GM18508 (cell line): ENCODE measurements at regions not wholly inside any gene's neighbourhood (a gene's known extent, or its start where the extent isn't known, plus 50 kb on each side); places are given as distances from the start of the nearest gene placed in this dataset.
A peak's percentile ranks its signal among the peaks of the same experiment; 100 is the strongest.

Source experiments
- ATAC-seq: cut with Tn5 transposase; IDR thresholded peaks from one replicate; pipeline ENCODE4 v1.9.1; 2021; ENCODE audit warnings: moderate number of reproducible peaks; ENCODE audit not compliant: insufficient read depth, unreplicated experiment

DNA sequence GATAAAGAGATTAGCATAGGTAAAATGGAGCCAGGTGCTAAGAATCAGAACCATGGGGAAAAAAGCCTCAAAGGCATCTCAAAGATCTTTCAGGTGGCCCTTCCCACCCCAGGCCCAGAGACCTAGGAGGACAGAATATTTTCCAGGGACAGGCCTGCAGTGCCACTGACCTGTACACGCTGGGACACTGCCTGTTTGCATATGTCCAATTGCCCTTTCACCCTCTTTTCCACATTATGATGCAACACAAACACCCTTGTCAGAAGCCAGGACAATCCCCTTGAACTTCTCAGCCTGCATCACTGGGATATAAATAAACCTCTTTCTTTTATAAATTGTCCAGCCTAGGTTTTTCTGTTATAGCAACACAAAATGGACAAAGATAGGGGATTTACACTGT lies 419.1 kb downstream of the TRIB2 start:
- ATAC-seq, result no peak

- ATAC-seq, result no peak
These were observed 420.9 kb downstream of the TRIB2 start for GRCh38 chr2:13137679-13138078.

DNA sequence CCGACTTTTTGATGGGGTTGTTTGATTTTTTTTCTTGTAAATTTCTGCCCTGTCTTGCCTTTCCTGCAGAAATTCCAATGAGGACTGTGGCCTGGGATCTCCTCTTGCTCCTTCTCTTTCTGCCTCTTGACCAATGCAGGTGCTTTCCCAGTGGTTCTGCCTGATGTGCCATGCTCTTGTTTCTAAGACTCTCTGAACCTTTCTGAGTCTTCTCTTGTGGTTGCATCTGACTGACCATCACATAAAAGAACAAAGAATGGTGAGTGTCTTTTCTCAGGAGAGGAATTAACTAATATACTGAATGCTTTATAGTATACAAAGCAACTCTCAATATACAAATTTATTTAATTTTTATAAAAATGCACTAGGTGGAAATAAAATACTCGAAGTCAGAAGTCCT lies 424.6 kb downstream of the TRIB2 start:
- no peak for ATAC-seq

DNA sequence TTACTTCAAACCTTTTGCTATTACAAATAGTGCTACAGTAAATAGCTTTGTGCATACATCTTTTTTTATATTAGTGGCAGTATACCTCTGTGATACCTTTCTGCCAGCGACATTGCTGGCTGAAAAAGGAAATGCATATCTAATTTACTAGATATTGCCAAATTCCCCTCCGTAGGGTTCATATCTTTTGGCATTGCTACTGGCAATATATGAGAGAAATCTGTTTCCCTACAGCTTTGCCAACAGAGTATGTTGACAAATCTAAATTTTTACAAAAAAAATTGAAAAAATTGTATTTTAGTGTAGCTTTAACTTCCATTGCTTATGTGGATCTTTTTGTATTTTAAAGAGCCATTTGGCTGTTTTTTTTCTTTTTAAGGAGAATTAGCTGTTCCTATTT lies 426.7 kb downstream of the TRIB2 start:
- no peak for ATAC-seq

- no peak for ATAC-seq
These were observed 440.2 kb downstream of the TRIB2 start for GRCh38 chr2:13156916-13157315.

DNA sequence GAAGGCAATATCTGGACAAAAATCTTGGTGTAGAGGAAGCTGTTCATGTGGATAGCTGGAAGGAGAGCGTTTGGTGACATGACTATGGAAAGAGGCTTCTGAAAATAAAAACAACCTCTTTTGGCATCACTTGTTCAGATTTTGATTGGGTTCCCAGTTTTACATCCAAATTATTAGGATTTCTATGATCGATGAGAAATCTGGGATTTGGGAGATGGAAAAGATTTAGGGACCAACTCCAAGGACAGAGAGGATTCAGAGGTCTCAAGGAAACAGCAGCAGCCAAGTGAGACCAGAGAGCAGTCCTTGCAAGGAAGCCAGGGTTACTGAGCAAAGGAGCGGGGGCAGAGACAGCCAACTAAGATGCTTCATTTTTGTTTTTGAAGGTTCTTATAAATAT lies 441.7 kb downstream of the TRIB2 start:
- no peak for ATAC-seq

- ATAC-seq, result no peak
These were observed 464.0 kb downstream of the TRIB2 start for GRCh38 chr2:13180729-13181128.

DNA sequence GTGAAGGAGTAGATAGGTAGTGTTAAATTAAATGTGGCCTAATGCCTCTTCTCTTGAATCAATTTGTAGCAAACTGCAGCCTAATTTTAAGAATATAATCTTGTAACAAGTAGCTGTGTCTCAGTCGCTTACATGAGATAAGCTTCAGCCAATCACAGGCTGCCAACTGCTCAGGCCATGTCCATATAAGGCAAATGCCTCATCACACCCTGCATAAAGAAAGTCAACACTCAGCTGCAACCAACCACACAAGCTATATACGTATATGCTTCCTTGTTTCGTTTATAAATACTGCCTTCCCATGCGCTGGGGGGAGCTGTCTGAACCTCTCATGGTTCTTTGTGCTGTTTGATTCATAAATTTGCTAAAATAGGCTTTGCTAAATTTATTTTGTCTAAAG lies 476.3 kb downstream of the TRIB2 start:
- peak; percentile 95 for ATAC-seq

DNA sequence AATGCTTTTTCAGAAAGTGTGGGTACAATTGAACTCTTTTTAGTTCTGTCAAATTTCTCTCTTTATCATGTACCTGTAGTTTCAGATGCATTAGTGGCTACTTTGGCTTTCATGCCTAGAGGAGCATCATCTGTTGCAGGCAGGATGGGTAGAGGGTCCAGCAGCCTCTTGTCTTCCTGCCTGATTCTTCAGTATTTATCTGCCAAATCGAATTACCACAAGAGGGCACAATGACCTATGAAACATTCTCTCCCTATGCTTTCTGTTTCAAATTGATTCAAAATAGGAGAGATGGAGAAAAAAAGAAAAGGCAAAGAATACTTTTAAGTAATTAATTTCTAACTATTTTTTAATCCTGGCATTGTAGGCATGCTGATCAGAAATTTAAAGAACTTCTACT lies 477.2 kb downstream of the TRIB2 start:
- ATAC-seq, result peak; percentile 73

- ATAC-seq, result no peak
These were observed 478.5 kb downstream of the TRIB2 start for GRCh38 chr2:13195270-13195669.

DNA sequence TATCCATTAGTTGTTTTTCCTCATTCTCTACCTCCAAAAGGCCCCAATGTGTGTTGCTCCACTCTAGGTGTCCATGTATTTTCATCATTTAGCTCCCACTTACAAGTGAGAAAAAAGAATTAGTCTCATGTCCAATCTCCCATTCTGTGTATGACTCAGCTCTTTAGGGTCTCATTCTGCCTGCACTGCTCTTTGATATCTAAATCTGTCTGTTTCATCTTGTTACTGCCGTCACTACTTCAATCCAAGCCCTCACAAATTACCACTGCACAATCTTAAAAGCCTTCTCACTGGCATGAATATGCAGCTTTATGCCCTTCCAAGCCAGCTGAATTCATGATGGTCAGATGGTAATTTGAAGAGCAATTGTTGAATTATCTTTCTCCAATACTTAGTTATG lies 480.5 kb downstream of the TRIB2 start:
- ATAC-seq, result no peak

DNA sequence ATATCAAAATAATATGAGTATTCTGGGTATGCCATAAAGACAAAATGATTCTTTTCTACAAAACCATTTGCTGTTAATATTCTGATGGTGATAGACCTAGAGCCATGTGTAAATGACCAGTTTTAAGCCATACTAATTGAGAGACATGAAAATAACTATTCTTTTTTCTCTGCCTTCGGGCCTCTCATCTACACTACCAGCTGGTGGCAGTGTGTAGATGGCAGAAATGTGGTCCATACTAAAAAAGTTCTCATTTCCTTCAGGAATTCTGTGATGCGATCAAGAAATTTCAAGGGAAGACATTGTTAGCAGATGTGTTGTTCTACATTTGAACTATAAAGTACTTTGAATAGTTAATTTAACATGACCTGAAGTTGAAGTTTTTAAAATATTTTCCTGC lies 485.2 kb downstream of the TRIB2 start:
- no peak for ATAC-seq

- no peak for ATAC-seq
These were observed 495.4 kb downstream of the TRIB2 start for GRCh38 chr2:13212115-13212514.

DNA sequence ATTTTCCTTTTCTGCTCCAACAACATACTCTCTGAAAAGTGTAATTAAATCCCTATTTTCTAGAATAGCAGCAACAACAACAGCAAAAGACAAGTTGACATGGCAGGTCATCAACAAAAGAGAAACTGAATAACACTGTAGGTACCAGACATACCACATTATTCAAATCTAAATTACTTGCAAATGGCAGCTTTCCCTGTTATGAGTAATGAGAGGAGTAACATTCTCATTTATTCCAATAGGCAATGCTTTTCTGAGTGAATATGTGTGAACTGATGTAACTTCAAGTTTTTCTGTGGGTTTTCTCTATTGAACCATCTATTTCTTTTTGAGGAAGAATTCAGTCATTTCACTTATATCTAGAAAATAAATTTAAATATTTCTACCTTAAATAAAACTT lies 501.5 kb downstream of the TRIB2 start:
- ATAC-seq, result no peak

DNA sequence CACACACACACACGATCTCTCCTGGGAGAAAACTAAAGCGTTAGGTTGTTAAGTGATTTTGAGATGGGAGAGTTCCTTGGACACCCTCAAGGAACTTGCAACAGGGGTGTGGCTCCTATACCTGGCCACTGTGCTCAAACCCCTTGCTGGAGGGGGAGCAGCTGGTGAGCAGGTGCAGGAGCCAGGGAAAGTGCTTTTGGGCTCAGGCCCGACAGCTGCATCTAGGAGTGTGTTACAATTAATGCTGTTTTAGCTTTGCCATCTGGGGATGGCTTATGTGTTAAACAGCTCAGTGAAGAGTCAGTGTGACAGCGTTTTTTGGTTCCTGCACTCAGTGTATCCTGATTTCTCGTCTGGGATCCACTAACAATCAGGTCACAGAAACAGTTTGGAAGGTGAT lies 510.8 kb downstream of the TRIB2 start:
- ATAC-seq, result no peak

DNA sequence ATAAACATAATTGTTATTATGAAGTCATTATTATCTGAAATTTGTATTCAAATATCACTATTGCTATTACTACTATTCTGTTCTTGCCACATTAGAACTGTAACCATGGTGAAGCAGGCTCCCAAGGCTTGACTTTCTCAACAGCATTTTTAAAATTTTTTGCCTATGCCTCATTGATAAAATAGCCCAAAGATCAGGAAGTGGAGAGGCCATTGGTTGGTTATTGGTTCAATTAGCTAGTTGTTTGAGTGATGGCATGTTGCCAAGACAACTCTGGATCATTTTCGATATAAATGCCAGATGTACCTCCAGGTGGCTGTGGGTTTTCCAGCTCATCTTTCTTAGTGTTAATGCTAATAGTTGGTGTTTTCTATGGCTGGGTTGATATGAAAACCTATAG lies 513.5 kb downstream of the TRIB2 start:
- ATAC-seq, result no peak

DNA sequence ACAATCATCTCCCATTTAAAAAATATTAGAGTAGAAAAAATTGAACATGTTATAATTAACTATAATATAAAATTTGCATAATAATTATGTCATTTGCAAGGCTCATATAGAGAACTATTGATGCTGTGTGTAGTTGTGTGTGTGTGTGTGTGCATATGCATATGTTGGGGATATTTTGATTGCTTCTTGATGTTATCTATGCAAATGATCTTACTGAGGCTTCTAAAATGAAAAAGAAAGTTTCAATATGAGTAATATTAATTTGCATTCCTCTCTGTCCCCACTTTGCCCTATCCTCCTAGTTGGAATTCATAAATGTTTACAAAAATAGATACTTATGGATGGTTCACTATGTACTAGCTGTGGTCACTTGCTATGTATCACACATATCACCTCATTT lies 523.3 kb downstream of the TRIB2 start:
- ATAC-seq, result peak; percentile 53

DNA sequence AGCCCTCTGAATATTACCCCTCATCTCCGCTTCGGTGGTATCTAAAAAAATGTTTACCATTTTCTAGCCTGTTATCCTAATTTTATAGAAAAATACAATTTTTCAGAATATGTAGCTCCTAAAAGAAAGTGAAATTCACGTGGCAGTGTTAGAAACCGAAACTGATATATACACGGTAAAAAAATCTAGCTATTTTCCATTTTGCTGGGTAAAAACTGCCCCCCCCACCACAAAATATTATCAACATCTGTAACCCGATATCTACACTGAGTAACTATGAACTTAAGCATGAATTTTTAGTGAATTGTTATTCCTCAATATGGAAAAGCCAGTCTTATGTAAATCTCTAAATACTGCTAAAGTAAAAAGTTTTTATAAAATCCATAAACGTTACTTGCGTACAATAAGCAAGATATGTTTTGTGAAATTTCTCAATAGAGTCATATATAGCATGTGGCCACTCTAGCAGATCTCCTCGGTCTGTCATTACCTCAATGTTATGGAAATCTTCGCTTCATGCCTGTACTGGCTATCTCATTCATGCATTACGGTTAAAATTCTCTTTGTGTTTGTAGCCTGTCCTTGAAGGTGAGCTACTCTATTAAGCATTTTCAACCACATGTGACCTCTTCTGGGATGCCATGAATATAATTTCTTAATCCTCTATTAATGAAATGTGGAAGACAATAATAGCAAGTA lies 524.2 kb downstream of the TRIB2 start:
- ATAC-seq, result peak; percentile 52

DNA sequence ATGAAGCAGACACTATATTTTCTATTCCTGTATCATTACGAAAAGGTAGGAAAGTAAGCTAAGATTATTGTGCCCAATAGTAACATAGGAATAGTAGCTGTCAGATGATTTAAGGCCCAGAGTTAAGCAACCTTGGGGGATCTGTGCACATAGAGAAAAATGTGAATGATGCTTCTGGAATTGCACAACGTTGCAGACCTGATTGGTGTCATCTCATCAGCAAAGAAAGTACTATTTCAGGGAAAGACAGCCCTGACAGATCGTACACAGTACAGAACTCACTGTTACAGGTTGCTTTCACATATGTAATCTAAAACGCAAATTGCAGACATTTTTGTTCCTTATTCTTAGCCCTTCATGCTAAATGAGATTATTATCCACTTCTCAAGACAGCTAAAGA lies 535.9 kb downstream of the TRIB2 start:
- ATAC-seq, result no peak

DNA sequence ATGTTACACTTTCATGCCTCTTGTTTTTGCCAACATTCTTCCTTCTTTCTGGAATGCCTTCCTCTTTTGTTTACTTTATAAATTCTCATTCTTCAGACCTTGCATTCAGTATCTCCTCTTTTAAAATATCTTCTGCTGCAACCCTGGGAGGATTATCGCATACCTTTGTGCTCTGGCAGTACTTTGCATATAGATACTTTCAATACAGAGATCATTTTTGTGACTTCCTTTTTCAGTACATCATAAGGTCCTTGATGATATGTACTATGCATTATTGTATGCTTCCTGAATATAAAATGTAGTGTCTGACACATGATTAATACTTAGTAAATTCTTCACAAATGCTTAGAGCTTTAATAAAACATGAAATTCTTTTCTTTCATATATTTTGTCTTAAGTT lies 538.7 kb downstream of the TRIB2 start:
- ATAC-seq, result no peak

- ATAC-seq, result no peak
These were observed 543.7 kb downstream of the TRIB2 start for GRCh38 chr2:13260402-13260801.

DNA sequence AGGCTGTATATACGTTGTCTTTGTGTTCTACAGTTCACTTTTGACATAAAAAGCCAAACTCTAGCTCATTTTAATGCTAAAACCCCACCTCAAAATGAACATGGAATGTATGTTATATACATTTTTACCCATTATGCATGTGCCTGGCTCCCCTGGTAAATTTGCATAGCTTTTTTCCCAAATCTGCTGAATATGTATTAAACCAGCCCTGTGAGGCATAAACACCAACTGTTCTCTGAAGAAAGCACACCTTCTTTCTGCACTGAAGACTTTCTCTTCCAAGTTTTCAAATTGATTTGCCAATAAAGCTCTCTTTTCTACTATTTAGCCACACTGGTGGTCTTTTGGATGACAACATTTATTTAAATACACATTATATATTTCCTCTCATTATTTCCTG lies 549.4 kb downstream of the TRIB2 start:
- ATAC-seq, result no peak

DNA sequence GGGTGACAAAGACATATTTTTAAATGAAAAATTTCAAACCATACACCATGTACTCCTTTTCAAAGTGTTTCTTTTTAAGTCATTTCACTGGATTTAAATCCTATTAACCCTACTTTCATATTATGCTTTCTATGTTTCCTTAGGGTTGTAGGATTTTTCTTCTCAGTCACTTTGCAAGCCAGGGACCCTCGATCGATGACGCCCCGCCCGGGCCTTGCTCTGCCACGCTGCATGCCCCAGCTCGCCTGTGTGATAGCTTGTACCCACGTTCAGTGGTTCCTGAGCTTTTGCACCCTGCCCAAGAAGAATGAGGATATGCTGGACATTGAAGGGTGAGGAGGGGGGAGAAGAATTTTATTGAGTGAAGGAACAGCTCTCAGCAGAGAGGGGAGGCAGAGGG lies 568.0 kb downstream of the TRIB2 start:
- ATAC-seq, result no peak
